Spleen (tissue), 11 donors: ENCODE measurements at regions not wholly inside any gene's neighbourhood (a gene's known extent, or its start where the extent isn't known, plus 50 kb on each side); places are given as distances from the start of the nearest gene placed in this dataset.
"Not testable (repeated sequence)": the region's sequence is repeated elsewhere in the genome, so short reads cannot be mapped to it uniquely, and the experiment has no call there.

Experiments used
- DNase-seq: peaks from one replicate; pipeline ENCODE4 v3.0.0-alpha.2; 2020
- H3K27ac ChIP-seq, 8 donors: fragments of 200-600 bp; sonication (generic) in 7 of 8; 1 replicate in 4 of 8; 2 replicates in 4 of 8; pipeline versions ENCODE4 v1.5.0 to v1.8.0; 2016 to 2021; ENCODE audit warnings: inconsistent platforms in 4 of 8, mild to moderate bottlenecking in 4 of 8, moderate library complexity in 1 of 8
- H3K27me3 ChIP-seq, 7 donors: fragments of 200-600 bp; sonication (generic) in 6 of 7; replicated peaks in 1 of 7; 1 replicate in 4 of 7; 2 replicates in 3 of 7; pipeline versions ENCODE4 v1.5.0 to v1.8.0; 2016 to 2021; ENCODE audit warnings: inconsistent platforms in 3 of 7, mild to moderate bottlenecking in 1 of 7
- H3K36me3 ChIP-seq, 6 donors: fragments of 200-600 bp; sonication (generic) in 5 of 6; 1 replicate in 4 of 6; 2 replicates in 2 of 6; pipeline versions ENCODE4 v1.5.0 to v1.8.0; 2016 to 2021; ENCODE audit warnings: inconsistent platforms in 2 of 6
- H3K4me1 ChIP-seq, 6 donors: fragments of 200-600 bp; sonication (generic) in 5 of 6; 1 replicate in 3 of 6; 2 replicates in 3 of 6; pipeline versions ENCODE4 v1.5.0 to v1.8.0; 2016 to 2021; ENCODE audit warnings: inconsistent platforms in 3 of 6
- H3K4me3 ChIP-seq, 8 donors: fragments of 200-600 bp; sonication (generic) in 7 of 8; 1 replicate in 4 of 8; 2 replicates in 4 of 8; pipeline versions ENCODE4 v1.5.0 to v1.8.0; 2016 to 2021; ENCODE audit warnings: inconsistent platforms in 4 of 8, mild to moderate bottlenecking in 4 of 8, moderate library complexity in 2 of 8
- H3K9me3 ChIP-seq, 8 donors: fragments of 200-600 bp; sonication (generic) in 7 of 8; 1 replicate in 4 of 8; 2 replicates in 4 of 8; pipeline versions ENCODE4 v1.5.0 to v1.8.0; 2016 to 2021; ENCODE audit warnings: inconsistent platforms in 4 of 8
- CTCF ChIP-seq, 11 experiments: fragments of 200-600 bp in 7 of 11; fragments of 450-650 bp in 4 of 11; sonication (generic) in 4 of 11; IDR thresholded peaks in 8 of 11; conservative IDR thresholded peaks in 3 of 11; 1 replicate in 7 of 11; 2 replicates in 4 of 11; pipeline versions ENCODE4 v1.4.0 to v1.8.0; 2016 to 2021; ENCODE audit warnings: antibody characterized with exemption in 11 of 11, inconsistent platforms in 4 of 11, mild to moderate bottlenecking in 1 of 11
- POLR2A ChIP-seq, 3 donors: fragments of 450-650 bp; IDR thresholded peaks; one replicate each; pipeline ENCODE4 v1.5.1; 2017; ENCODE audit warnings: antibody characterized with exemption in 3 of 3, mild to moderate bottlenecking in 1 of 3
- POLR2AphosphoS5 ChIP-seq, 3 donors: sonication (generic); formaldehyde crosslinking; IDR thresholded peaks; one replicate each; pipeline ENCODE4 v1.5.1; 2017; ENCODE audit warnings: antibody characterized with exemption in 3 of 3
- WGBS, 5 donors: extraction: QIAGEN DNeasy Blood & Tissue Kit in 3 of 5; methylation state at CpG; one replicate each; pipeline versions ENCODE4 v1.1.5 to v1.1.7; 2013 to 2018; 5-methylcytosine and 5-hydroxymethylcytosine counted together
- intact Hi-C: fragments of 100-400 bp; cut with DNase I; formaldehyde crosslinking; loops from one replicate; pipeline ENCODE4 v1.15.0; 2023; ENCODE audit warnings: low total_unique reads
- donor health status: healthy with polysubstance abuse.
- donor health status: DM: no; HTN: no; CAD: no; lungs with moderate emphysema.
- donor health status: DM: no; HTN: no; CAD: no.
- donor health status: Bipolar disorder and iron deficiency.
- donor health status: healthy.
- donor health status: DM: no; HTN: no; CAD: no.
- donor health status: DM: yes; HTN: yes; CAD: no.

GRCh38 chr9:18063856-18064390 is 410.0 kb upstream of the ADAMTSL1 start:
- DNase-seq = no peak
- Histone ChIP-seq H3K27ac (no peak overlapping the region), H3K4me3 (no peak overlapping the region), H3K27me3 (no peaks in the 10 kb centered on the region), H3K36me3 (no peaks in the 10 kb centered on the region), H3K9me3 (no peaks in the 10 kb centered on the region), H3K4me1 (no peaks in the 10 kb centered on the region)
- no peak for TF ChIP-seq POLR2A (IDR thresholded peaks at IDR 0.05)
- TF ChIP-seq CTCF (IDR thresholded peaks at IDR 0.05 in 8 of 11, conservative IDR thresholded peaks at IDR 0.05 in 3 of 11) = no peak
- TF ChIP-seq POLR2AphosphoS5 (IDR thresholded peaks at IDR 0.05) = no peak
- intact Hi-C loops = no loop called here
- 61 to 82% (median 68%) methylated on average over 6 of the region's 6 CpGs for WGBS, 5 donors

- H3K4me3 ChIP-seq, DNase-seq, H3K27ac ChIP-seq, H3K4me1 ChIP-seq, H3K9me3 ChIP-seq, H3K36me3 ChIP-seq, H3K27me3 ChIP-seq, intact Hi-C loops: not testable (repeated sequence)
- 90 to 95% (median 93%) methylated on average over 2 of the region's 2 CpGs for WGBS, 5 donors
These were observed 407.3 kb upstream of the ADAMTSL1 start for GRCh38 chr9:18066608-18067007.

GRCh38 chr9:18067548-18068120 is 406.3 kb upstream of the ADAMTSL1 start:
- no peaks in the 10 kb centered on the region for H3K9me3 ChIP-seq
- TF ChIP-seq POLR2AphosphoS5 (IDR thresholded peaks at IDR 0.05) (no peak), CTCF (IDR thresholded peaks at IDR 0.05 in 8 of 11, conservative IDR thresholded peaks at IDR 0.05 in 3 of 11) (no peak), POLR2A (IDR thresholded peaks at IDR 0.05) (no peak)
- no peak for DNase-seq
- H3K27ac ChIP-seq = no peak overlapping the region
- H3K27me3 ChIP-seq = no peaks in the 10 kb centered on the region
- H3K4me1 ChIP-seq = no peaks in the 10 kb centered on the region
- intact Hi-C loops = no loop called here
- H3K4me3 ChIP-seq = no peak overlapping the region
- WGBS, 5 donors = 90 to 94% (median 90%) methylated on average over 6 of the region's 6 CpGs
- no peaks in the 10 kb centered on the region for H3K36me3 ChIP-seq

GRCh38 chr9:18068900-18069299 is 405.1 kb upstream of the ADAMTSL1 start:
- no peaks in the 10 kb centered on the region for H3K9me3 ChIP-seq
- no peak for DNase-seq
- H3K27me3 ChIP-seq = no peaks in the 10 kb centered on the region
- H3K27ac ChIP-seq = no peak overlapping the region
- no peaks in the 10 kb centered on the region for H3K36me3 ChIP-seq
- TF ChIP-seq POLR2AphosphoS5 (IDR thresholded peaks at IDR 0.05) (no peak), CTCF (IDR thresholded peaks at IDR 0.05 in 8 of 11, conservative IDR thresholded peaks at IDR 0.05 in 3 of 11) (no peak), POLR2A (IDR thresholded peaks at IDR 0.05) (no peak)
- no peaks in the 10 kb centered on the region for H3K4me1 ChIP-seq
- 77 to 93% (median 86%) methylated on average over 3 of the region's 3 CpGs for WGBS, 5 donors
- intact Hi-C loops = no loop called here
- H3K4me3 ChIP-seq = no peak overlapping the region

GRCh38 chr9:18071651-18072060 is 402.3 kb upstream of the ADAMTSL1 start:
- Histone ChIP-seq H3K27me3 (no peaks in the 10 kb centered on the region), H3K27ac (no peak overlapping the region), H3K9me3 (no peaks in the 10 kb centered on the region), H3K4me1 (no peaks in the 10 kb centered on the region), H3K36me3 (no peaks in the 10 kb centered on the region), H3K4me3 (no peak overlapping the region)
- TF ChIP-seq POLR2AphosphoS5 (IDR thresholded peaks at IDR 0.05) (no peak), POLR2A (IDR thresholded peaks at IDR 0.05) (no peak), CTCF (IDR thresholded peaks at IDR 0.05 in 8 of 11, conservative IDR thresholded peaks at IDR 0.05 in 3 of 11) (no peak)
- 85 to 92% (median 87%) methylated on average over 6 of the region's 6 CpGs for WGBS, 5 donors
- intact Hi-C loops = no loop called here
- no peak for DNase-seq
